ENCODE measurements at regions not wholly inside any gene's neighbourhood (a gene's known extent, or its start where the extent isn't known, plus 50 kb on each side); places are given as distances from the start of the nearest gene placed in this dataset.

GRCh38 chr6:147057705-147058342 lies 146.4 kb upstream of the STXBP5 start (continued):
- TF ChIP-seq CEBPZ (IDR thresholded peaks at IDR 0.05; ENCODE audit: low read depth, low read length) (no peak), FOS (IDR thresholded peaks at IDR 0.05; ENCODE audit: borderline replicate concordance, extremely low read depth, insufficient read length) (no peak), TCF3 (IDR thresholded peaks at IDR 0.05; ENCODE audit: borderline replicate concordance, insufficient read depth, low read depth, low read length) (no peak), YY1 (IDR thresholded peaks at IDR 0.05; ENCODE audit: low read depth, low read length) (no peak), RB1 (IDR thresholded peaks at IDR 0.05; ENCODE audit: borderline replicate concordance) (no peak)

- H3K4me3 ChIP-seq, result no peak overlapping the region
- no peak overlapping the region for H3K27ac ChIP-seq (ENCODE audit: control insufficient read depth, insufficient read depth)
- ChIA-PET SMC1A (ENCODE audit: uncharacterized antibody, unreplicated experiment) (interaction anchor here (1.3 to 2.2 kb wide), 2 partner anchors 16 to 53 kb away, joined by 4 to 5 read pairs; no protein-coding TSS in a partner anchor), RAD21 (ENCODE audit: unreplicated experiment) (no interaction called here), CTCF (no interaction called here), POLR2A (no interaction called here)
- TF ChIP-seq BMI1 (IDR thresholded peaks at IDR 0.05; ENCODE audit: borderline replicate concordance) (no peak), ZBED1 (IDR thresholded peaks at IDR 0.05; ENCODE audit: borderline replicate concordance) (no peak), ZNF592 (IDR thresholded peaks at IDR 0.05) (no peak), KAT2A (conservative IDR thresholded peaks at IDR 0.05; ENCODE audit: control insufficient read depth, low read depth, low read length) (no peak), KDM1A (IDR thresholded peaks at IDR 0.05; ENCODE audit: borderline replicate concordance) (no peak)
- ATAC-seq, result no peak
- H3K79me2 ChIP-seq (ENCODE audit: control insufficient read depth, insufficient read depth, low read length), result no peaks in the 10 kb centered on the region
- no peak for DNase-seq (ENCODE audit: low read depth, low spot score)
- no peaks in the 10 kb centered on the region for H3K36me3 ChIP-seq (ENCODE audit: control insufficient read depth in 2 of 2, insufficient read depth in 2 of 2, low read length in 1 of 2)
- in situ Hi-C loops (cut with MboI) (no loop called here), intact Hi-C loops (cut with micrococcal nuclease; ENCODE audit: unreplicated experiment) (no loop called here)
- H3K9me3 ChIP-seq (replicated peaks; ENCODE audit: control insufficient read depth, insufficient read depth, low read length), result no peaks in the 10 kb centered on the region
- no peaks in the 10 kb centered on the region for H3K27me3 ChIP-seq (replicated peaks in 1 of 2; ENCODE audit: control insufficient read depth in 2 of 2, insufficient read depth in 2 of 2, low read length in 1 of 2)
- H3K9ac ChIP-seq (ENCODE audit: control insufficient read depth, insufficient read depth, low read length), result no peak overlapping the region
- H4K20me1 ChIP-seq (ENCODE audit: control insufficient read depth, insufficient read depth), result no peaks in the 10 kb centered on the region
- 19% methylated on average over 1 of the region's 1 CpG for WGBS (ENCODE audit: insufficient coverage, insufficient replicate concordance, low lambda C conversion rate, missing lambda C conversion rate)
- no peak overlapping the region for H3K4me2 ChIP-seq (ENCODE audit: control insufficient read depth, insufficient read depth)
- no peak for FAIRE-seq
- no peak overlapping the region for H2AFZ ChIP-seq (ENCODE audit: control insufficient read depth, low read depth, low read length)
- H3K4me1 ChIP-seq (ENCODE audit: control insufficient read depth, insufficient read depth, low read length), result no peaks in the 10 kb centered on the region
- BruUV-seq (replicated peaks), result no TSS peak
These were observed 145.3 kb upstream of the STXBP5 start for GRCh38 chr6:147058786-147059385.

Measured in GM12878 (cell line).